HEK293T (cell line): ENCODE measurements at regions not wholly inside any gene's neighbourhood (a gene's known extent, or its start where the extent isn't known, plus 50 kb on each side); places are given as distances from the start of the nearest gene placed in this dataset.
"Not testable (repeated sequence)": the region's sequence is repeated elsewhere in the genome, so short reads cannot be mapped to it uniquely, and the experiment has no call there.

ENCODE experiments used
- CTCF ChIA-PET: fragments of 350-600 bp; formaldehyde crosslinking; extraction: SDS; loops from one replicate; lab custom pipeline; 2021; ENCODE audit warnings: antibody characterized with exemption, inconsistent platforms; lab: Yijun Ruan, JAX
- POLR2A ChIA-PET: fragments of 350-600 bp; formaldehyde crosslinking; extraction: SDS; loops from one replicate; lab custom pipeline; 2020; ENCODE audit warnings: antibody characterized with exemption, inconsistent platforms; lab: Yijun Ruan, JAX
- DNase-seq: peaks from one replicate; pipeline ENCODE4 v3.0.0; 2012; ENCODE audit warnings: mixed read lengths; ENCODE audit errors: extremely low spot score
- ARNT ChIP-seq: fragments of 450-650 bp; IDR thresholded peaks from 2 replicates; pipeline ENCODE4 v1.6.1; 2017; ENCODE audit warnings: mild to moderate bottlenecking
- BHLHE40 ChIP-seq: fragments of 450-650 bp; IDR thresholded peaks from 2 replicates; pipeline ENCODE4 v1.6.1; 2016; ENCODE audit warnings: mild to moderate bottlenecking, moderate library complexity, borderline replicate concordance
- CTBP1 ChIP-seq: fragments of 450-650 bp; IDR thresholded peaks from 2 replicates; pipeline ENCODE4 v1.6.1; 2016; ENCODE audit warnings: borderline replicate concordance
- ELF4 ChIP-seq: fragments of 450-650 bp; IDR thresholded peaks from 2 replicates; pipeline ENCODE4 v1.6.1; 2017; ENCODE audit warnings: antibody characterized with exemption
- FOXA1 ChIP-seq: fragments of 450-650 bp; IDR thresholded peaks from 2 replicates; pipeline ENCODE4 v1.6.1; 2016; ENCODE audit warnings: mild to moderate bottlenecking
- FOXK2 ChIP-seq: fragments of 450-650 bp; IDR thresholded peaks from 2 replicates; pipeline ENCODE4 v1.6.1; 2016; ENCODE audit warnings: mild to moderate bottlenecking
- FOXM1 ChIP-seq: fragments of 450-650 bp; IDR thresholded peaks from 2 replicates; pipeline ENCODE4 v1.6.1; 2017; ENCODE audit warnings: mild to moderate bottlenecking, borderline replicate concordance
- HDGF ChIP-seq: fragments of 450-650 bp; IDR thresholded peaks from 2 replicates; pipeline ENCODE4 v1.6.1; 2017; ENCODE audit warnings: antibody characterized with exemption, borderline replicate concordance
- L3MBTL2 ChIP-seq: fragments of 450-650 bp; conservative IDR thresholded peaks from 2 replicates; pipeline ENCODE4 v1.6.1; 2016; ENCODE audit warnings: mild to moderate bottlenecking
- LEF1 ChIP-seq: fragments of 450-650 bp; IDR thresholded peaks from 2 replicates; pipeline ENCODE4 v1.6.1; 2017; ENCODE audit warnings: mild to moderate bottlenecking, borderline replicate concordance
- NFRKB ChIP-seq: fragments of 450-650 bp; IDR thresholded peaks from 2 replicates; pipeline ENCODE4 v1.6.1; 2016; ENCODE audit warnings: mild to moderate bottlenecking, moderate library complexity
- PKNOX1 ChIP-seq: fragments of 450-650 bp; IDR thresholded peaks from 2 replicates; pipeline ENCODE4 v1.6.1; 2016
- SP1 ChIP-seq: fragments of 450-650 bp; IDR thresholded peaks from 2 replicates; pipeline ENCODE4 v1.6.1; 2017
- SUZ12 ChIP-seq: fragments of 450-650 bp; IDR thresholded peaks from 2 replicates; pipeline ENCODE4 v1.6.1; 2016; ENCODE audit warnings: mild to moderate bottlenecking
- TARDBP ChIP-seq: fragments of 450-650 bp; IDR thresholded peaks from 2 replicates; pipeline ENCODE4 v1.6.1; 2016
- ZNF384 ChIP-seq: fragments of 450-650 bp; IDR thresholded peaks from 2 replicates; pipeline ENCODE4 v1.6.1; 2016

- no peak for DNase-seq
- CTCF ChIA-PET, result no interaction called here
- TF ChIP-seq BHLHE40, result no peak
- POLR2A ChIA-PET, result no interaction called here
Measured at GRCh38 chr21:35556536-35556935, 503.8 kb downstream of the SETD4 start.

- CTCF ChIA-PET, POLR2A ChIA-PET, DNase-seq: not testable (repeated sequence)
Measured at GRCh38 chr21:35552483-35552882, 503.4 kb upstream of the RUNX1 start.

GRCh38 chr21:35548904-35549615, 500.0 kb upstream of the RUNX1 start:
- TF ChIP-seq ELF4, result no peak
- TF ChIP-seq SP1, result no peak
- TF ChIP-seq FOXM1, result no peak
- no peak for TF ChIP-seq HDGF
- ChIA-PET CTCF (interaction anchor here (0.6 kb wide), 1 partner anchor 135 kb away, joined by 3 read pairs; no protein-coding TSS in a partner anchor), POLR2A (no interaction called here)
- DNase-seq, result no peak

- DNase-seq, result no peak
- TF ChIP-seq TARDBP (no peak), ELF4 (no peak), FOXM1 (no peak), NFRKB (no peak), L3MBTL2 (no peak), ARNT (no peak), PKNOX1 (no peak), HDGF (no peak), LEF1 (no peak), FOXA1 (no peak), BHLHE40 (no peak), SUZ12 (no peak), CTBP1 (no peak)
- POLR2A ChIA-PET, result no interaction called here
- CTCF ChIA-PET, result interaction anchor here (0.6 kb wide), 1 partner anchor 136 kb away, joined by 3 read pairs; no protein-coding TSS in a partner anchor
Measured at GRCh38 chr21:35547946-35548774, 499.1 kb upstream of the RUNX1 start.

GRCh38 chr21:35543746-35544145, 494.6 kb upstream of the RUNX1 start:
- TF ChIP-seq PKNOX1, result no peak
- CTCF ChIA-PET, result no interaction called here
- POLR2A ChIA-PET, result no interaction called here
- DNase-seq, result no peak

- CTCF ChIA-PET, result no interaction called here
- TF ChIP-seq SP1 (no peak), FOXK2 (no peak)
- DNase-seq, result no peak
- POLR2A ChIA-PET, result no interaction called here
Measured at GRCh38 chr21:35540950-35541638, 492.0 kb upstream of the RUNX1 start.

- CTCF ChIA-PET, result no interaction called here
- POLR2A ChIA-PET, result no interaction called here
- no peak for DNase-seq
- no peak for TF ChIP-seq L3MBTL2
- TF ChIP-seq ELF4, result no peak
- no peak for TF ChIP-seq BHLHE40
- no peak for TF ChIP-seq FOXA1
- no peak for TF ChIP-seq SUZ12
- no peak for TF ChIP-seq HDGF
- no peak for TF ChIP-seq NFRKB
- TF ChIP-seq PKNOX1, result no peak
- TF ChIP-seq LEF1, result no peak
- no peak for TF ChIP-seq TARDBP
- no peak for TF ChIP-seq SP1
- no peak for TF ChIP-seq CTBP1
- no peak for TF ChIP-seq ARNT
- no peak for TF ChIP-seq FOXM1
- no peak for TF ChIP-seq FOXK2
- no peak for TF ChIP-seq ZNF384
Measured at GRCh38 chr21:35538386-35538785, 489.3 kb upstream of the RUNX1 start.
